H1 (cell line): ENCODE measurements at regions not wholly inside any gene's neighbourhood (a gene's known extent, or its start where the extent isn't known, plus 50 kb on each side); places are given as distances from the start of the nearest gene placed in this dataset.

ENCODE experiments used
- CTCF ChIA-PET: fragments of 300-600 bp; sonication (Branson Sonifier 250); formaldehyde crosslinking; loops from one replicate; lab custom pipeline; 2021; ENCODE audit not compliant: partially characterized antibody; lab: Charles Lee
- POLR2A ChIA-PET: fragments of 300-600 bp; sonication (Branson Sonifier 250); formaldehyde crosslinking; loops from one replicate; lab custom pipeline; 2021; ENCODE audit warnings: inconsistent platforms; ENCODE audit not compliant: partially characterized antibody; lab: Charles Lee
- DNase-seq, 2 experiments: peaks; one replicate each; pipeline versions ENCODE4 v3.0.0 to v3.0.0-alpha.2; 2010 to 2022; ENCODE audit warnings: low spot score in 2 of 2, low read depth in 1 of 2, mixed read lengths in 1 of 2
- FAIRE-seq: peaks from 2 replicates; lab custom pipeline; 2011; peaks lifted over from hg19 to GRCh38; lab: Jason Lieb, UNC
- H2AFZ ChIP-seq: 2 replicates; pipeline ENCODE4 v1.8.1; 2012; ENCODE audit warnings: low read length, inconsistent platforms
- H2AK5ac ChIP-seq: 2 replicates; pipeline ENCODE4 v1.6.1; 2013; ENCODE audit warnings: low read depth, low read length
- H2BK120ac ChIP-seq: replicated peaks from 2 replicates; pipeline ENCODE3; 2013; ENCODE audit warnings: low read depth, low read length, inconsistent platforms
- H2BK12ac ChIP-seq: 2 replicates; pipeline ENCODE4 v1.6.1; 2013; ENCODE audit warnings: low read depth, low read length
- H2BK15ac ChIP-seq: 2 replicates; pipeline ENCODE4 v1.6.1; 2013; ENCODE audit warnings: low read length
- H2BK20ac ChIP-seq: 2 replicates; pipeline ENCODE4 v1.6.1; 2013; ENCODE audit warnings: low read length
- H2BK5ac ChIP-seq: 2 replicates; pipeline ENCODE4 v1.6.1; 2013; ENCODE audit warnings: low read depth, low read length
- H3K14ac ChIP-seq: 2 replicates; pipeline ENCODE4 v1.6.1; 2013; ENCODE audit warnings: inconsistent platforms; ENCODE audit not compliant: insufficient read length
- H3K18ac ChIP-seq: 2 replicates; pipeline ENCODE4 v1.6.1; 2013; ENCODE audit warnings: low read length; ENCODE audit errors: extremely low read depth
- H3K23ac ChIP-seq: 2 replicates; pipeline ENCODE4 v1.6.1; 2013; ENCODE audit warnings: inconsistent platforms; ENCODE audit not compliant: insufficient read length
- H3K23me2 ChIP-seq: 2 replicates; pipeline ENCODE4 v1.6.1; 2013; ENCODE audit warnings: low read depth, low read length
- H3K27ac ChIP-seq: 2 replicates; pipeline ENCODE4 v1.6.1; 2011; ENCODE audit warnings: low read depth, low read length, inconsistent platforms
- H3K27me3 ChIP-seq, 4 experiments: replicated peaks in 1 of 4; 1 replicate in 1 of 4; 2 replicates in 3 of 4; pipeline versions ENCODE4 v1.6.1 to v1.8.1; 2011 to 2013; ENCODE audit warnings: low read length in 3 of 4, mild to moderate bottlenecking in 3 of 4, inconsistent platforms in 2 of 4, mixed read lengths in 2 of 4, moderate library complexity in 1 of 4; ENCODE audit not compliant: control insufficient read depth in 3 of 4, insufficient read depth in 3 of 4; ENCODE audit errors: extremely low read depth in 1 of 4
- H3K36me3 ChIP-seq, 4 experiments: 2 replicates each; pipeline versions ENCODE4 v1.6.1 to v1.8.1; 2011 to 2013; ENCODE audit warnings: mild to moderate bottlenecking in 4 of 4, low read length in 3 of 4, moderate library complexity in 2 of 4, control low read depth in 1 of 4, inconsistent platforms in 1 of 4; ENCODE audit not compliant: insufficient read depth in 4 of 4, control insufficient read depth in 2 of 4
- H3K4ac ChIP-seq: replicated peaks from 2 replicates; pipeline ENCODE3; 2013; ENCODE audit warnings: low read length, low read depth, mixed read lengths, inconsistent platforms; ENCODE audit not compliant: insufficient read length
- H3K4me1 ChIP-seq, 4 experiments: replicated peaks in 1 of 4; 1 replicate in 1 of 4; 2 replicates in 3 of 4; pipeline versions ENCODE4 v1.6.1 to v1.8.1; 2011 to 2013; ENCODE audit warnings: low read length in 3 of 4, inconsistent platforms in 2 of 4, mixed read lengths in 1 of 4; ENCODE audit not compliant: insufficient read depth in 4 of 4, control insufficient read depth in 3 of 4
- H3K4me2 ChIP-seq, 2 experiments: 2 replicates each; pipeline versions ENCODE4 v1.6.1 to v1.8.1; 2011 to 2013; ENCODE audit warnings: low read depth in 2 of 2, low read length in 2 of 2, control low read depth in 1 of 2, inconsistent platforms in 1 of 2, mild to moderate bottlenecking in 1 of 2; ENCODE audit not compliant: insufficient read depth in 1 of 2
- H3K4me3 ChIP-seq, 4 experiments: fragments of 200-600, 300-600 bp in 1 of 4; sonication (generic), shearing (Covaris generic), sonication (Bioruptor Twin) in 1 of 4; 2 replicates each; pipeline versions ENCODE4 v1.5.1 to v1.8.1; 2011 to 2016; ENCODE audit warnings: low read length in 4 of 4, low read depth in 3 of 4, control low read depth in 2 of 4, inconsistent platforms in 2 of 4, mild to moderate bottlenecking in 2 of 4, mixed read lengths in 1 of 4, moderate library complexity in 1 of 4; ENCODE audit not compliant: insufficient read depth in 2 of 4; ENCODE audit errors: extremely low read depth in 1 of 4
- H3K56ac ChIP-seq: replicated peaks from 2 replicates; pipeline ENCODE3; 2013; ENCODE audit warnings: low read depth, mild to moderate bottlenecking, mixed read lengths, low read length, inconsistent platforms; ENCODE audit not compliant: insufficient read length
- H3K79me1 ChIP-seq: 2 replicates; pipeline ENCODE4 v1.6.1; 2013; ENCODE audit warnings: low read depth, low read length, control low read depth
- H3K79me2 ChIP-seq, 2 experiments: 2 replicates each; pipeline versions ENCODE4 v1.6.1 to v1.8.1; 2012 to 2013; ENCODE audit warnings: low read length in 2 of 2, mild to moderate bottlenecking in 2 of 2, inconsistent platforms in 1 of 2; ENCODE audit not compliant: insufficient read depth in 2 of 2, control insufficient read depth in 1 of 2
- H3K9ac ChIP-seq, 4 experiments: replicated peaks in 1 of 4; 1 replicate in 1 of 4; 2 replicates in 3 of 4; pipeline versions ENCODE4 v1.6.1 to v1.8.1; 2011 to 2013; ENCODE audit warnings: low read depth in 3 of 4, low read length in 3 of 4, control low read depth in 2 of 4, mild to moderate bottlenecking in 2 of 4, moderate library complexity in 2 of 4, inconsistent platforms in 1 of 4; ENCODE audit errors: extremely low read depth in 1 of 4
- H3K9me3 ChIP-seq, 2 experiments: 2 replicates each; pipeline versions ENCODE4 v1.6.1 to v1.8.1; 2012 to 2013; ENCODE audit warnings: mild to moderate bottlenecking in 2 of 2, moderate library complexity in 2 of 2, control low read depth in 1 of 2, inconsistent platforms in 1 of 2, low read depth in 1 of 2, low read length in 1 of 2, mixed read lengths in 1 of 2; ENCODE audit not compliant: insufficient read depth in 2 of 2
- H4K20me1 ChIP-seq, 2 experiments: replicated peaks in 1 of 2; 2 replicates each; pipeline versions ENCODE3 to v1.8.1; 2011 to 2013; ENCODE audit warnings: inconsistent platforms in 2 of 2, low read length in 2 of 2, mild to moderate bottlenecking in 1 of 2; ENCODE audit not compliant: insufficient read depth in 2 of 2, control insufficient read depth in 1 of 2
- H4K5ac ChIP-seq: 2 replicates; pipeline ENCODE4 v1.6.1; 2013; ENCODE audit warnings: low read length, low read depth, mixed read lengths, inconsistent platforms; ENCODE audit not compliant: insufficient read length
- H4K8ac ChIP-seq: 2 replicates; pipeline ENCODE4 v1.8.0; 2013; ENCODE audit warnings: mild to moderate bottlenecking, moderate library complexity, low read length, inconsistent platforms; ENCODE audit not compliant: insufficient read depth; ENCODE audit errors: extremely low read depth
- H4K91ac ChIP-seq: replicated peaks from 2 replicates; pipeline ENCODE3; 2013; ENCODE audit warnings: low read length, mixed read lengths, inconsistent platforms; ENCODE audit not compliant: insufficient read length
- CBX5 ChIP-seq: fragments of 300-800, 300-1000 bp; sonication (generic); IDR thresholded peaks from 2 replicates; pipeline ENCODE4 v1.7.1; 2016; ENCODE audit warnings: antibody characterized with exemption, low read length, low read depth
- GABPA ChIP-seq: IDR thresholded peaks from 2 replicates; pipeline ENCODE4 v1.6.1; 2011; ENCODE audit warnings: mild to moderate bottlenecking, low read length, moderate library complexity, borderline replicate concordance; ENCODE audit not compliant: insufficient read depth
- JUND ChIP-seq: IDR thresholded peaks from 2 replicates; pipeline ENCODE4 v1.6.1; 2011; ENCODE audit warnings: mild to moderate bottlenecking, improper control_type of control experiment, low read length
- NANOG ChIP-seq: IDR thresholded peaks from 2 replicates; pipeline ENCODE4 v1.6.1; 2011; ENCODE audit warnings: low read length, low read depth, mild to moderate bottlenecking, inconsistent platforms; ENCODE audit not compliant: insufficient read depth, poor library complexity, severe bottlenecking
- PHF8 ChIP-seq: fragments of 200-600 bp; sonication (generic); conservative IDR thresholded peaks from 2 replicates; pipeline ENCODE4 v1.7.1; 2012; ENCODE audit warnings: low read depth, mild to moderate bottlenecking, inconsistent platforms, low read length, moderate library complexity
- SAP30 ChIP-seq: fragments of 300-600 bp; sonication (generic); IDR thresholded peaks from 2 replicates; pipeline ENCODE4 v1.7.1; 2012; ENCODE audit warnings: low read length, moderate library complexity, mild to moderate bottlenecking, inconsistent platforms; ENCODE audit not compliant: insufficient read depth, insufficient replicate concordance
- SP4 ChIP-seq: IDR thresholded peaks from 2 replicates; pipeline ENCODE4 v1.6.1; 2012; ENCODE audit warnings: low read length, inconsistent platforms
- TAF1 ChIP-seq: IDR thresholded peaks from 2 replicates; pipeline ENCODE4 v1.6.1; 2011; ENCODE audit warnings: mild to moderate bottlenecking, low read depth, low read length
- TCF12 ChIP-seq: IDR thresholded peaks from 2 replicates; pipeline ENCODE4 v1.6.1; 2011; ENCODE audit warnings: low read depth, mild to moderate bottlenecking, low read length
- WGBS, 2 experiments: shearing (Covaris generic) in 1 of 2; methylation state at CpG; one replicate each; pipeline versions ENCODE4 v1.1.6 to v1.1.7; 2013 to 2015; ENCODE audit warnings: low lambda C conversion rate in 2 of 2, mixed read lengths in 2 of 2, inconsistent platforms in 1 of 2, low coverage in 1 of 2, missing lambda C conversion rate in 1 of 2; ENCODE audit not compliant: insufficient replicate concordance in 2 of 2, insufficient coverage in 1 of 2, insufficient read length in 1 of 2; ENCODE audit errors: extremely low coverage in 1 of 2, missing lambda C conversion rate in 1 of 2; 5-methylcytosine and 5-hydroxymethylcytosine counted together
- TF ChIP-seq, protein P1 (sequence below): IDR thresholded peaks from 2 replicates; pipeline ENCODE4 v1.6.1; 2011; ENCODE audit warnings: low read length, improper control_type of control experiment
- TF ChIP-seq, protein P2 (sequence below): IDR thresholded peaks from 2 replicates; pipeline ENCODE4 v1.6.1; 2012; ENCODE audit warnings: low read length, inconsistent platforms

- no peaks in the 10 kb centered on the region for H3K36me3 ChIP-seq
- ChIA-PET POLR2A (no interaction called here), CTCF (no interaction called here)
- no peak for TF ChIP-seq NANOG
- no peak for TF ChIP-seq JUND
- TF ChIP-seq, protein P1, sequence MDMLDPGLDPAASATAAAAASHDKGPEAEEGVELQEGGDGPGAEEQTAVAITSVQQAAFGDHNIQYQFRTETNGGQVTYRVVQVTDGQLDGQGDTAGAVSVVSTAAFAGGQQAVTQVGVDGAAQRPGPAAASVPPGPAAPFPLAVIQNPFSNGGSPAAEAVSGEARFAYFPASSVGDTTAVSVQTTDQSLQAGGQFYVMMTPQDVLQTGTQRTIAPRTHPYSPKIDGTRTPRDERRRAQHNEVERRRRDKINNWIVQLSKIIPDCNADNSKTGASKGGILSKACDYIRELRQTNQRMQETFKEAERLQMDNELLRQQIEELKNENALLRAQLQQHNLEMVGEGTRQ = no peak
- no peak for TF ChIP-seq SP4
- TF ChIP-seq GABPA = no peak
- TF ChIP-seq PHF8 = no peak
- TF ChIP-seq SAP30 = no peak
- TF ChIP-seq, protein P2, sequence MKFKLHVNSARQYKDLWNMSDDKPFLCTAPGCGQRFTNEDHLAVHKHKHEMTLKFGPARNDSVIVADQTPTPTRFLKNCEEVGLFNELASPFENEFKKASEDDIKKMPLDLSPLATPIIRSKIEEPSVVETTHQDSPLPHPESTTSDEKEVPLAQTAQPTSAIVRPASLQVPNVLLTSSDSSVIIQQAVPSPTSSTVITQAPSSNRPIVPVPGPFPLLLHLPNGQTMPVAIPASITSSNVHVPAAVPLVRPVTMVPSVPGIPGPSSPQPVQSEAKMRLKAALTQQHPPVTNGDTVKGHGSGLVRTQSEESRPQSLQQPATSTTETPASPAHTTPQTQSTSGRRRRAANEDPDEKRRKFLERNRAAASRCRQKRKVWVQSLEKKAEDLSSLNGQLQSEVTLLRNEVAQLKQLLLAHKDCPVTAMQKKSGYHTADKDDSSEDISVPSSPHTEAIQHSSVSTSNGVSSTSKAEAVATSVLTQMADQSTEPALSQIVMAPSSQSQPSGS = no peak
- TF ChIP-seq CBX5 = no peak
- TF ChIP-seq TCF12 = no peak
- no peak for TF ChIP-seq TAF1
- no peak overlapping the region for H2BK5ac ChIP-seq
- no peak for FAIRE-seq
- no peaks in the 10 kb centered on the region for H3K79me2 ChIP-seq
- H3K4ac ChIP-seq = no peak overlapping the region
- no peak for DNase-seq
- H3K9me3 ChIP-seq = no peaks in the 10 kb centered on the region
- no peak overlapping the region for H3K18ac ChIP-seq
- no peak overlapping the region for H2AK5ac ChIP-seq
- no peak overlapping the region for H3K14ac ChIP-seq
- no peaks in the 10 kb centered on the region for H3K79me1 ChIP-seq
- WGBS, 2 experiments = 87% methylated on average over 3 of the region's 3 CpGs; no CpG with 5 or more reads in 1 of the 2 experiments
- no peak overlapping the region for H4K91ac ChIP-seq
- no peaks in the 10 kb centered on the region for H3K23me2 ChIP-seq
- H4K20me1 ChIP-seq = no peaks in the 10 kb centered on the region
- no peak overlapping the region for H2BK15ac ChIP-seq
- no peak overlapping the region for H3K9ac ChIP-seq
- H2AFZ ChIP-seq = no peak overlapping the region
- H3K23ac ChIP-seq = no peak overlapping the region
- no peak overlapping the region for H2BK20ac ChIP-seq
- H4K5ac ChIP-seq = no peak overlapping the region
- H3K56ac ChIP-seq = no peak overlapping the region
- H3K4me2 ChIP-seq = no peak overlapping the region
- no peak overlapping the region for H2BK120ac ChIP-seq
- no peaks in the 10 kb centered on the region for H3K27me3 ChIP-seq
- H2BK12ac ChIP-seq = no peak overlapping the region
- H4K8ac ChIP-seq = no peak overlapping the region
- no peak overlapping the region for H3K27ac ChIP-seq
- H3K4me1 ChIP-seq = no peaks in the 10 kb centered on the region
- no peak overlapping the region for H3K4me3 ChIP-seq
Measured at GRCh38 chr13:62850331-62850730, 1434.7 kb upstream of the PCDH20 start.
